ENCODE measurements at regions not wholly inside any gene's neighbourhood (a gene's known extent, or its start where the extent isn't known, plus 50 kb on each side); places are given as distances from the start of the nearest gene placed in this dataset.
"Not testable (repeated sequence)": the region's sequence is repeated elsewhere in the genome, so short reads cannot be mapped to it uniquely, and the experiment has no call there.

GRCh38 chr7:17412883-17413282 lies 114.4 kb downstream of the AHR start:
- Histone ChIP-seq H3K4me1 (ENCODE audit: control insufficient read depth, insufficient read depth, low read length) (peaks cover 8% of the 10 kb centered on the region), H3K36me3 (ENCODE audit: control insufficient read depth, insufficient read depth, low read length) (no peaks in the 10 kb centered on the region), H3K27ac (ENCODE audit: low read length) (no peak overlapping the region), H3K27me3 (ENCODE audit: control insufficient read depth, insufficient read depth, low read length) (no peaks in the 10 kb centered on the region), H3K9me3 (ENCODE audit: control insufficient read depth, insufficient read depth, low read depth, low read length) (no peaks in the 10 kb centered on the region), H3K4me3 (ENCODE audit: low read depth in 2 of 2, low read length in 2 of 2) (no peak overlapping the region)
- DNase-seq (ENCODE audit: low read depth, low spot score) (no peak), ATAC-seq (no peak)
- CTCF ChIA-PET, result no interaction called here
- intact Hi-C loops (cut with micrococcal nuclease; ENCODE audit: unreplicated experiment), result no loop called here
- POLR2A ChIA-PET, result no interaction called here
- BruUV-seq (replicated peaks), result no TSS peak
- TF ChIP-seq, protein P1, sequence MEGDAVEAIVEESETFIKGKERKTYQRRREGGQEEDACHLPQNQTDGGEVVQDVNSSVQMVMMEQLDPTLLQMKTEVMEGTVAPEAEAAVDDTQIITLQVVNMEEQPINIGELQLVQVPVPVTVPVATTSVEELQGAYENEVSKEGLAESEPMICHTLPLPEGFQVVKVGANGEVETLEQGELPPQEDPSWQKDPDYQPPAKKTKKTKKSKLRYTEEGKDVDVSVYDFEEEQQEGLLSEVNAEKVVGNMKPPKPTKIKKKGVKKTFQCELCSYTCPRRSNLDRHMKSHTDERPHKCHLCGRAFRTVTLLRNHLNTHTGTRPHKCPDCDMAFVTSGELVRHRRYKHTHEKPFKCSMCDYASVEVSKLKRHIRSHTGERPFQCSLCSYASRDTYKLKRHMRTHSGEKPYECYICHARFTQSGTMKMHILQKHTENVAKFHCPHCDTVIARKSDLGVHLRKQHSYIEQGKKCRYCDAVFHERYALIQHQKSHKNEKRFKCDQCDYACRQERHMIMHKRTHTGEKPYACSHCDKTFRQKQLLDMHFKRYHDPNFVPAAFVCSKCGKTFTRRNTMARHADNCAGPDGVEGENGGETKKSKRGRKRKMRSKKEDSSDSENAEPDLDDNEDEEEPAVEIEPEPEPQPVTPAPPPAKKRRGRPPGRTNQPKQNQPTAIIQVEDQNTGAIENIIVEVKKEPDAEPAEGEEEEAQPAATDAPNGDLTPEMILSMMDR (IDR thresholded peaks at IDR 0.05), result no peak
- TF ChIP-seq SIN3A (IDR thresholded peaks at IDR 0.05; ENCODE audit: borderline replicate concordance, insufficient read depth, low read depth, low read length) (no peak), REST (IDR thresholded peaks at IDR 0.05; ENCODE audit: insufficient read depth in 1 of 2, low read depth in 2 of 2, low read length in 1 of 2) (no peak), TCF7L2 (IDR thresholded peaks at IDR 0.05; ENCODE audit: low read depth, low read length) (no peak), POLR2AphosphoS5 (IDR thresholded peaks at IDR 0.05; ENCODE audit: low read depth, low read length) (no peak)
- in situ Hi-C loops (cut with HindIII; ENCODE audit: low pct_unique_long_range_greater_than_20kb, low sequenced_read_pairs), result no loop called here

DNA sequence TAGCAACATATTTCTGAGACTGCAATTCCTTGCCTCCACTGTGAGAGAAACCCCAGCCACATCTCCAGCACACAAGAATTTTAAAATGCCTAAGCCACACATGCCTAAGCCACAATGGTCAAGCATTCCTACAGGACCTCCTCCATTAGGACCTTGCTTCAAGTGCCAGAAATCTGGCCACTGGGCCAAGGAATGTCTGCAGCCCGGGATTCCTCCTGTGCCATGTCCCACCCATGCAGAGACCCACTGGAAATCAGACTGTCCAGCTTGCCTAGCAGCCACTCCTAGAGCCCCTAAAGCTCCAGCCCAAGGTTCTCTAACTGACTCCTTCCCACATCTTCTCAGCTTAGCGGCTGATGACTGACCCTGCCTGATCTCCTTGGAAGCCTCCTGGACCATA lies 117.5 kb downstream of the AHR start:
- no TSS peak for BruUV-seq (replicated peaks)
- DNase-seq (ENCODE audit: low read depth, low spot score) (no peak), ATAC-seq (no peak)
- Histone ChIP-seq H3K4me3 (ENCODE audit: low read depth in 2 of 2, low read length in 2 of 2) (no peak overlapping the region), H3K27me3 (ENCODE audit: control insufficient read depth, insufficient read depth, low read length) (no peaks in the 10 kb centered on the region), H3K27ac (ENCODE audit: low read length) (no peak overlapping the region), H3K4me1 (ENCODE audit: control insufficient read depth, insufficient read depth, low read length) (no peaks in the 10 kb centered on the region), H3K9me3 (ENCODE audit: control insufficient read depth, insufficient read depth, low read depth, low read length) (no peaks in the 10 kb centered on the region), H3K36me3 (ENCODE audit: control insufficient read depth, insufficient read depth, low read length) (no peaks in the 10 kb centered on the region)
- TF ChIP-seq TCF7L2 (IDR thresholded peaks at IDR 0.05; ENCODE audit: low read depth, low read length) (no peak), POLR2AphosphoS5 (IDR thresholded peaks at IDR 0.05; ENCODE audit: low read depth, low read length) (no peak), REST (IDR thresholded peaks at IDR 0.05; ENCODE audit: insufficient read depth in 1 of 2, low read depth in 2 of 2, low read length in 1 of 2) (no peak), SIN3A (IDR thresholded peaks at IDR 0.05; ENCODE audit: borderline replicate concordance, insufficient read depth, low read depth, low read length) (no peak)
- TF ChIP-seq, protein P1 (IDR thresholded peaks at IDR 0.05), result no peak
- in situ Hi-C loops (cut with HindIII; ENCODE audit: low pct_unique_long_range_greater_than_20kb, low sequenced_read_pairs), result no loop called here
- intact Hi-C loops (cut with micrococcal nuclease; ENCODE audit: unreplicated experiment), result no loop called here
- ChIA-PET POLR2A (no interaction called here), CTCF (no interaction called here)

DNA sequence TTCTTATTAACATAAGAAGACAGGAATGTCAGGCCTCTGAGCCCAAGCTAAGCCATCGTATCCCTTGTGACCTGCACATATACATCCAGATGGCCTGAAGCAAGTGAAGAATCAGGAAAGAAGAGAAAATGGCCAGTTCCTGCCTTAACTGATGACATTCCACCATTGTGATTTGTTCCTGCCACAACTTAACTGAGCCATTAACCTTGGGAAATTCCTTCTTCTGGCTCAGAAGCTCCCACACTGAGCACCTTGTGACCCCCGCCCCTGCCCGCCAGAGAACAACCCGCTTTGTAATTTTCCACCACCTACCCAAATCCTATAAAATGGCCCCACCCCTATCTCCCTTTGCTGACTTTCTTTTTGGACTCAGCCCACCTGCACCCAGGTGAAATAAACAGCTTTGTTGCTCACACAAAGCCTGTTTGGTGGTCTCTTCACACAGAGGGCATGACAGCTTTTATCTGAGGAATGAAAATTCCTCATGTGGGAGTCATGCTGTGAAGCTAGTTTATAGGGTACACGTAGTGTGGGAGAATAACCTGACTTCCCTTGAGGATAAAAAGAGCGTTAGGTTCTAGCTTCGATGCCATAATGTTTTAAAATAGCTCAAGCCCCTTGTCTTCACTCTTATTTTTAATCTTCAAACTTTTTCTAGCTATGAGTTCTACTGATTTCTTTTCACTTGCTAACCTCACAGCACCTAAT lies 122.0 kb downstream of the AHR start:
- ATAC-seq; H3K27ac ChIP-seq (ENCODE audit: low read length); H3K36me3 ChIP-seq (ENCODE audit: control insufficient read depth, insufficient read depth, low read length); intact Hi-C loops (cut with micrococcal nuclease; ENCODE audit: unreplicated experiment); POLR2A ChIA-PET; H3K27me3 ChIP-seq (ENCODE audit: control insufficient read depth, insufficient read depth, low read length); H3K4me3 ChIP-seq (ENCODE audit: low read depth in 2 of 2, low read length in 2 of 2); BruUV-seq (replicated peaks); DNase-seq (ENCODE audit: low read depth, low spot score); CTCF ChIA-PET; H3K9me3 ChIP-seq (ENCODE audit: control insufficient read depth, insufficient read depth, low read depth, low read length); H3K4me1 ChIP-seq (ENCODE audit: control insufficient read depth, insufficient read depth, low read length); in situ Hi-C loops (cut with HindIII; ENCODE audit: low pct_unique_long_range_greater_than_20kb, low sequenced_read_pairs): not testable (repeated sequence)
